Stimulated activated CD4-positive, alpha-beta T cell treated with anti-CD3 and anti-CD28 coated beads, Interleukin-12 subunit alpha, Interleukin-12 subunit beta, amount 100 ng/mL, for 24 hours (primary cell): ENCODE measurements at regions not wholly inside any gene's neighbourhood (a gene's known extent, or its start where the extent isn't known, plus 50 kb on each side); places are given as distances from the start of the nearest gene placed in this dataset.

Experiments
- DNase-seq, 2 experiments: peaks; one replicate each; pipeline ENCODE4 v3.0.0-alpha.2; 2020; ENCODE audit warnings: low read depth in 2 of 2

DNA sequence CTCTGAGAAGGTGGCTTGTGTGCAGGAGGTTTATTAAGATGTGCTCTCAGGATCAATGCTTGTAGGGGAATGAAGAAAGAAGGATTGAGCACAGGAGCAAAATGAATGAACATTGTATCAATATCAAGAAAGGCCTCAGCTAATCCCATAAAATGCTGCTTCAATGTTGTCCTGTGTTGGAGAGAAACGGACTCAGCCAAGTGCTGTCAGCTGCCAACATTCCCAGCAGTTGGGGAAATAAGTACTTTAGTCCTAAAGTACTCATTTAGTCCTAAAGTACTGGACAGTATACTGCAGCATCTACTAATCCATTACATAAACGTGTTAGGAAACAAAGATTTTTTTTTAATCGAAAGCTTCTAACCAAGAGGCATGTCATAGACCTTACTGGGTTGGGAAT is 255.9 kb downstream of the SEC23A start:
- no peak for DNase-seq

DNA sequence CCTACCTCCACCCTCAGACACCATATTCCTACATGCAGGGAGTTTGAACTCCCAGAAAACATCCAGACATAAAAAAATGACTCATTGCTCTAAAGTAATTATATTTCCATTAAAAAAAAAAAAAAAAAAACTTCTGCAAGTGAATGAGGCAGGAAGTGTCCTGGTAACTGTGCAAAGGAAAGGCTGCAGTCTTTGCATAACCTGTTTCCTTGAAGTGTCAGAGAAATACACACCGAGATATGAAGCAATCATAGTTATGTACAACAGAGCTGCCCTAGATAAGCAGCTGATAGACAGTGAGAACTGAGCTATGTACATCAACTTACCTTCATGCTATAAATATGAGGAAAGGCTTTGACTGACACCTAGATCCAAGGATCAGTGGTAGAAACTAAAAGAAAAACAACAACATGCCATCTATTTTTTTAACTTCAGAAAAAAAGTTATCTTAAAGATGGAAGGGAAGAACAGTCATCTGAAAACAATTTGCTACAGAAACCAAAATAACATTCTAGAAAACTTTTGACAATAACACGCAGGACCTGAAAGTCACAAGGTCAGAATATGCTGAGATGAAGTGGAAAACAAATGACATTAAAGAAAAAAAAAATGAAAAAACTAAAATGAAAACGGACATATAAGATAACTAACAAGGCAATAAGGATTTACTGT is 263.2 kb downstream of the SEC23A start:
- no peak for DNase-seq

DNA sequence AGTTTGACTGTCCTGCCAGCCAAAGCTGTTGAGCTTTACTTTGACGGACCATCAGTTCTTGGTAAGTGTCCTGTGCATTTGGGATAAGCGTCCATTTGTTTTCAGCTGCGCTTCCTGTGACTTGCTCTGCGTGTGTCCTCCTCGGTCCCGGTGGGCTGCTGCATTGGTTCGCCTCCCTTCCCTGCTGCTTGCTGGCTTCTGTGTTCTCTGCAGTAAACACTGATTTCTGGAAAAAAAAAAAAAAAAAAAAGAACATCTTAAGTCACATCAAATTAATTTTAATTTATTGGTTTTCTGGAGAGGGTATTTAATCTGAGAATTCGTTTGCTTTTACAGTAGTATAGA is 264.1 kb downstream of the SEC23A start:
- no peak for DNase-seq

DNA sequence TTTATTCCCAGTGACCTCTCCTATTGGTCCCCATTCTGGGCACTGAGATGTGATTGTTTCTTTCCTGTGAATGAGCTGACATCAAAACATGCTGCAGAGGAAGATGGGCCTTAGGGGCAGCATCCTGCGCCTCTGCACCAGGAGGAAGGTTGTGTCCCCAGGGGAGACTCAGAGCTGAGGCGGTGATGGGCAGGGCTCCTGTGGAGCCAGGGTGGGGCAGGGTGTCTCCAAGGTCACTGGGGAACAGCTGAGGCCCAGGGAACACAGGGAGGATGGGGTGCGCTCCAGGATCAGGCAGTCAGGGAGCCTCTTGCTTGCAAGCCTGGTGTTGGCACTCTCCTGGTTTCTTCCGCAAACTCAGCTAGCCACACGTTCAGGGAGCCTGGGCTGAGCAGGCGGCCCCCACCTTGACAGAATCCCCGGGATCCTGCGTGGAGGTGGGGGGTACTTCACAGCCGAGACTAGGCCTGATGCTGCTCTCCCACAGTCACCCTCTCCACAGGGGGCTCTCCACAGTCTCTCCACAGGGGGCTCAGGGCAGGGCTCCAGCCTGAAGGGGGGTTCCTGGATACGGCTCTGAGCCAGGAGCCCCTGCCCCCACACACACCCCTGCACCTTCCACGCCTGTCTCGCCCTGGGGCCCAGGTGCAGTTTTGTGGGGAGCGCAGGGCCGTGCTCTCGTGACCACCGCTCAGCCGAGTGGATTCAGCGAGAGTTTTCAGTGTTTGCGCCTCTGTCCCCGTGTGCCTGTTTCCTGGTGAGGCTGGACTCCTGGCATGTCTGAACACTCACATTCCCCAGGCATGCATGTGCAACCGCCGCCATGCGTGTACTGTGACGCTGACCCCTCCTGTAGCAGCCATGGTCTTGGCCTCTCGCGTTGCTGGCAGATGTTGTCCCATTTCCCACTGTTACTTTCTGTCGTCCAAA is 264.7 kb downstream of the SEC23A start:
- no peak for DNase-seq

DNA sequence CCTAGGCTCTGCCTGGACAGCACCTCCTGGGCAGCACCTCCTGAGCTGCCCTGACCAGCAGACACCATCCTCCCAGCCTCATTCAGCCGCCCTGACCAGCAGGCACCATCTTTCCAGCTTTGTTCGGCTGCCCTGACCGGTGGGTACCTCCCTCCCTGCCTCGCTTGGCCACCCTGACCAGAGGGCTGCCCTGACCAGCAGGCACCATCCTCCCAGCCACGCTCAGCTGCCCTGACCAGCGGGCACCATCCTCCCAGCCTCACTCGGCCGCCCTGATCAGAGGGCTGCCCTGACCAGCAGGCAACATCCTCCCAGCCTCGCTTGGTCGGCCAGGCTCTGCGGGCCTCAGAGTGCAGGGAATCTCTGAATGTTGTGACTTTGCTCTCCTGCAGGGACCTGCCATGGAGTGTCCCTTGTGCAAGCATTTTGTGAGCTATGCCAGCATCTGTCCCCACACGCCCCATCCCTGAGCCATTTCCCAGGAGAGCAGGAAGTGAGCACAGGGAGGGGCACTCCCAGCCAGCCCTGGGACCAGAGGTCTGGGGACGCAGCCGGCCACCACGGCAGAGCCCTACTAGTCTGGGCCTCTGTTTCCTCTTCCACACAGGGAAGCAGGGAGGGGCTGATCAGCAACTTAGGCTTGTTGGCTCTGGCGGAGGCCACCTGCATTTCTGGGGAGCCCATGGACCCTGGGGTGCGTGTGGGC is 265.5 kb downstream of the SEC23A start:
- DNase-seq = no peak

DNA sequence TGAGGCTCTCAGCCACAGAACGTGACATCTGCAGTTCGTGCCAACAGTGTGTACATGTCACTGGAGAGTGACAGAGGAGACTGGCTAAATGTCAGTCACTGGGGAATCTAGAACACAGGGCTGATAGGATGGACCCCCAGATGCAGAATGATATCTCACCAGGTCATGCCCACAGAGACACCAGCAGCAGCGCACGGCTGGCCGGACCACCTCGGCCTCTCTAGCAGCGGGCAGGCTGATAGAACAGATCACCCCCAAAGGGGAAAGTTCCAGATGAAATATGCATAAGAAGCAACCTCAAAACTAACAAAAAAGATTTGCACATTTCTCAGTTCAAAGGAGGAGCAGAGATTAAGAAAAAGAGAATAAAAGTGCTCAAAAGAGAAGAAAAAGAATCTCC is 266.5 kb downstream of the SEC23A start:
- DNase-seq = no peak

DNA sequence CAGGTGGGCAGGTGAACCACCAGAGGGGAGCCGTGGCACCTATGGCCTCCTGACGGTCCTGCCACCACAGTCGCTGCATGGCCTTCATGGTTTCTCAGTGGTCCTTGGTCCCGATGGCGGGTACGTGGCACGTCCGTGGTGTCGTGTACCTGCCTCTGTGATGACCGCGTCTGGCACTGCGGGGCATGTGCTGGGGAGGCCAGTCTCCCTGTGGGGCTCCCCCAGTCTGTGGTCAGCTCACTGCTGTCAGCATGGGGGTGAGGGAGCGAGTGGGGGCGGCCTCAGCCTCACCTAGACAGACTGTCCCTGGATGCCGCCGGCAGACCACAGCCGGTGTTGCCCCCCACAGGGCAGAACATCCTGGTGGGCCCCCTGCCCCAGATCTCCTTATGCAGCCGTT is 267.2 kb downstream of the SEC23A start:
- DNase-seq = no peak

DNA sequence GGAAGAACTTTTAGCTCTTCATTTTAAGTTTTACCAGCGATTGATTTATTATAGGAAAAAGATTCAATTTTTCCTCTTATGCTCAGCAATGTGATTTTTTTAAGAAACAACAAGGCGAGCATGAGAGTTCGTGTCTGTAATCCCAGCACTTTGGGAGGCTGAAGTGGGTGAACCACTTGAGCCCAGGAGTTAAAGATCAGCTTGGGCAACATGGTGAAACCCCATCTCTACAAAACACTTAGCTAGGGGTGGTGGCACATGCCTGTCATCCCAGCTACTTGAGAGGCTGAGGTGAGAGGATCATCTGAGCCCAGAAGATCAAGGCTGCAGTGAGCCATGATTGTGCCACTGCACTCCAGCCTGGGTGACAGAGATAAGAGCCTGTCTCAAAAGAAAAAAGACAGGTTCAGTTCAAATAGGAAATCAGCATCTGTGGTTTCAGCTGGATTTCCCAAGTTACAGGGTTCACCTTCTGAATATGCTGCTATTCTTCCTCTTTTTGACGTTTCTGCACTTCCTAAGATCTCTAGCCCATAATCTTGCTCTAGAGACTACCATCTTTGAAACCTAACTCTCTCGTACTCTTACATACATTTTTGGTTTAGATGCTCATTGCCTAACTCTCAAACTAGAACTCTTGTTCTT is 274.7 kb downstream of the SEC23A start:
- DNase-seq = no peak

DNA sequence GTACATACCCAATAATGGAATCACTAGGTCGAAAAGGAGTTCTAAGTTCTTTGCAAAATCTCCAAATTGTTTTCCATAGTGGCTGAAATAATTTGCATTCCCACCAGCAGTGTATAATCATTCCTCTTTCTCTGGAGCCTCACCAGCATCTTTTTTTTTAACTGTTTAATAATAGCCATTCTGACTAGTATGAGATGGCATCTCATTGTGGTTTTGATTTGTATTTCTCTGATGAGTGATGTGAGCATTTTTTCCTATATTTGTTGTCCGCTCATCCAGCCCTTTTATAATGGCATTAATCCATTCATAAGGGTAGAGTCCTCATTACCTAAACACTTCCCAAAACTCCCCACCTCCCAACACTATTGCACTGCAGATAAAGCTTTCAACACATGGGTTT is 278.3 kb downstream of the SEC23A start:
- DNase-seq = no peak

DNA sequence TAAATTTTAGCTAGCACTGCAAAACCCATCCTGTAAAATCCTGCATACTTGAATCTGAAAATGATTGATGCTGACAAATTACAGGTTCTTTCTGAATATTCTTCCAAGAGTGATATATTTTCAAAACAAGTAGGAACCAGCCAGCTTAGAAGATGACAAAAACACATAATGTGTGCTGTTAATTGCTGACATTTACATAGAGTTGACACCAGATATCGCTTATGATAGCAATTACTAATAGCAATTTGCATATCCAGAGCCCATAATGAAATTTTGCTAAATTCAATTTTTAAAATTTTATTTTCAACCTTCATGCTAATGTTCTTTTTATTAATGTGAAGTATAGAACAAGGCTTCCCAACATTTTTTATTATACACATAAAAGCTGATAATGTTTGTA is 284.5 kb downstream of the SEC23A start:
- DNase-seq = no peak

DNA sequence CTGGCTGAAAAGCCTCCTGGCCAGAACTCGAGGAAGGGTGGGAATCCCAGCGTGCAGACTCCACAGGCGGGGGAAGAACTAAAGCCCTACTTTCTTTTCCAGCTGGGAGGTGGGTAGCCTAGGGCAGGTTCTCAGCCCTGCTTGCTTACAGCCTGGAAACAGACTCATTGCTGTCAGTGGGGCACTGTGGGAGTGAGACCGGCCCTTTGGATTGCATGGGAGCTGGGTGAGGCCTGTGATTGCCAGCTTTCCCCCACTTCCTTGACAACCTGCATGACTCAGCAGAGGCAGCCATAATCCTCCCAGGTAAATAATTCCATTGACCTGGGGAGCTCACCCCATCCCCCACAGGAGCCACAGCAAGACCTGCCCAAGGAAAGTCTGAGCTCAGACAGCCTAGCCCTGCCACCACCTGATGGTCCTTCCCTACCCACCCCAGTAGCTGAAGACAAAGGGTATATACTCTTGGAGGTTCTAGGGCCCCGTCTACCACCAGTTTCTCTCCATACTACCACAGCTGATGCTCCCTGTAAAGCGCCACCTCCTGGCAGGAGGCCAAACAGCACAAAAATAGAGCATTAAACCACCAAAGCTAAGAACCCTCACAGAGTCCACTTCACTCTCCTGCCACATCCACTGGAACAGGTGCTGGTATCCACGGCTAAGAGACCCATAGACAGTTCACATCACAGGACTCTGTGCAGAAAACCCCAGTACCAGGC is 294.1 kb downstream of the SEC23A start:
- no peak for DNase-seq

DNA sequence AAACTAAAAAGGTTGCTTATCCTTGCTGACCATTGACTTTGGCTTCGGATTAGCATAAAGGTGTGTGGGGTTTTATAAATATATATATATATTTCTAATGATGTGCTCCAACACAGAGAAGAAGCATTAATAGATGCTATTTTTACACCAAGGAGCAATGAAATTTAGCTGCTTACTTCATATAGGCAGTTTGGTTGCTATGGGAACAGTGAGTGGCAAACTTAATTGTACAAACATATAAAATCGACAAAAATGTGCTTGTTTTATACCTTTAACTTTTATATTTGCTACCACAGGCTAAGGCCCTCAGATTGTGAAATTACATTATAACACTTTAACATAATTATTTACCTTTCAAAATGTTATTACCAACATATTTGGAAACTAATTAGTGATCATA is 303.4 kb downstream of the SEC23A start:
- no peak for DNase-seq

DNA sequence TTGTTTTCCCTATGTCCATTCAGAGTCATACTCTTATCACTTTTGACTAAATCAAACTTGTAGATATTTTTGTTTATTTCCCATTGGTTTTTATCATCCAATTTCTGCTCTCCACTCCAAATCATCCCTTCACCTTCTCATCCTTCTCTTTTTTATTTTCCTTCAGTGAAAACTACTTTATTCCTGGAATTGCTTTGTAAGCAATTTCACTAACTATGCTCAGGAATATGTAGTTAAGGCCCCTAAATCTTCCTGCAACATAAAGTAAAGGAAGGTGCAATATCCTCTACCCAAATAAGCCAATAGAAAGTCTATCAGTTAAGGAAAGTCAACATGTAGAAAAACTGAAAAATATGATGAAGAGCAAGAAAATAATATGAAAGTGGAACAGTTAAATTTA is 308.4 kb downstream of the SEC23A start:
- no peak for DNase-seq

DNA sequence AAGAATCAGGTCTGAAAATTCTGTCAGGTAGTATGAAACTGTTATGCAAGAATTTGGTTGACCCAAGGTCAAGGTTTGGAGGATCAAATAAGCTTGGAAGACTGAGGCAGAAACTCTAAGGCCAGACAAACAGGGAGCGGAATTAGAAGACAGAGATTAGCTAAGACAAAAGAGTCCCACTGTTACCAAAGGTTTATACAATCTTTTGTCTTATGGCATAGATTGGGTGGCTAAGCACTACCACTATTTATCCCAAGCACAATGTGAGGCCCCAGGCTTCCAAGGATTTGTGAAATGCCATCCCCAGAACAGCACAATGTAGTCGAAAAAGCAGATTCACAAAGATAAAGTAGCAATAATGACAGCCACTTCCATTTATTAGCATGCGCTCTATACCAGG is 311.2 kb downstream of the SEC23A start:
- no peak for DNase-seq

DNA sequence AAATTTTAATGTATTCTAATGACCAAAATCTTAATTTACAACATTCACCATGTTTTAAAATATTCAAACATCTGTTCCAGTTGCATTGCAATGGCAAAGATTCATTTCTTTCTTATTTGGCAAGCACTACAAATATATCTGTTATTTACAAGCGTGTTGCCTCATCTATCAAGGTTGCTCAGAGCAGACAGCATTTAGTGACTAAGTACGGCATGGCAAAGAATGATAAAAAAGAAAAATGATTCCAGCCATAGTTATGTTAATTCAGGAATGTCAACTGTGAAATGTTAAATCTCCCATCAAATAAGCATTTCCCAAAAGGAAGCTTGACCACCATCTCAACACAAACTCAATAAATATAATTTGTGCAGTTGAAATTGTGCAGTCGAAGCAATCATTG is 312.1 kb downstream of the SEC23A start:
- no peak for DNase-seq

DNA sequence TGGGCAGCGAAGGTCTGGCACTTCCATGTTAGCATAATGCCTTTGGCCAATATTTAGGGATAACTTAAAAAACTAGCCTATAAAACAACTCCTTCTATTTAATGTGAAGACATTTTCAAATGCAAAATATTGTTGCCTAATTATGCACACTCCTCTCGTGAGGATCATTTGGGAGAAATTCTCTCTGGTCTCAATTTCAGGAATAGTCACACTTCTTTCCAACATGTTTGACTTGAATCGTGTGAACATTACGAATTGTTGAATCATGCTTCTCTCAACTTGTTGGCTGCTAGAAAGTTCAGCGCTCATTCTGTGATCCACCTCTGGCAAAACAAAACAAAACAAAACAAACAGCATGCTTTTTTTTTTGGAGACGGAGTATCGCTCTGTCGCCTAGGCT is 313.2 kb downstream of the SEC23A start:
- DNase-seq = no peak

DNA sequence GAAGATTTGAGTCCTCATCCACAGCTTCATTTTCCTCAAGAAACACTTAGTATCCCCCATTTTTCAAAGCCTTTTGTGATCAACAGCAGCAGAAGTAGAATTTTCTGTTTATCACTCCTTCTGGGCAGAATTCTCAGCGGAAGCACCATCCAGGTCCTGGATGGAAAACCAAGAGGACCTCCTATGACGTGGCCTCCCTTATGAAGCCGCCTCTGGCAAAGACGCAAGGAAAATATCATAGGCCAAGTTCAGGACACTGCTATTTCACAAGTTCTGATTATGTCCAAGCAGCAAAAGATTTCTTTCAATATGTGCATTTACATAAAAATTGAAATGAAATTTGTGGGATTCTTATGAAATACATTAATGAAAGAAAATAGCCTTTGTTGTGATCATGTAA is 315.0 kb downstream of the SEC23A start:
- DNase-seq = no peak

DNA sequence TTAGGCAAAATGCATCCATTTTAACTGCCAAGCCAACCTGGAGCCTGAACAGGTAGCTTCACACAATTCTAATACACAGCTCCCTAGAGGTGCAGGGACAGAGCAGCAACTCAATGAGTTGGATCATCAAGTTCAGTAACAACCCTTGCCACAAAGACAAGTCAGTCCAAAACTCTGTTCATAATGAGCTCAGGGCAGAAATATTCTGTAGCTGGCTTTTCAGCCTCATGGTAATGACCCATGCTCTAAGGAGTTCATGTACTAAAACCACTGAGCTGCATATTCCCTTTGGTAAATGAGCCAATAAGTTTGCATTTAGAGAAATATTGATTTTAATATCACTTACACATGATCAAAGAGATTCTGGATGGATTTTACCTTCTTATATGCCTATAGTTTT is 316.1 kb downstream of the SEC23A start:
- DNase-seq = no peak

DNA sequence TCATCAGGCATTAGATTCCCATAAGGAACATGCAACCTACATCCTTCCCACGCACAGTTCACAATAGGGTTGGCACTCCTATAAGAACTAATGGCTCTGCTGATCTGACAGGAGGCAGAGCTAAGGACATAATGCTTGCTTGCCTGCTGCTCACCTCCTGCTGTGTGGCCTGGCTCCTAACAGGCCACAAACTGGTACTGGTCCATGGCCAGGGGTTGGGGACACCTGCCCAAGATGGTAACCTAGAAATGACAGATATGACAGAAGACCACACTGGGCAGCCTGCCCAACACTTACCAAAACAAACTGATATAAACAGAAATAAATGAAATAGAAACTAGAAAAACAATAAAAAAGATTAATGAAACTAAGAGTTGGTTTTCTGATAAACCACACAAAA is 325.6 kb downstream of the SEC23A start:
- no peak for DNase-seq

DNA sequence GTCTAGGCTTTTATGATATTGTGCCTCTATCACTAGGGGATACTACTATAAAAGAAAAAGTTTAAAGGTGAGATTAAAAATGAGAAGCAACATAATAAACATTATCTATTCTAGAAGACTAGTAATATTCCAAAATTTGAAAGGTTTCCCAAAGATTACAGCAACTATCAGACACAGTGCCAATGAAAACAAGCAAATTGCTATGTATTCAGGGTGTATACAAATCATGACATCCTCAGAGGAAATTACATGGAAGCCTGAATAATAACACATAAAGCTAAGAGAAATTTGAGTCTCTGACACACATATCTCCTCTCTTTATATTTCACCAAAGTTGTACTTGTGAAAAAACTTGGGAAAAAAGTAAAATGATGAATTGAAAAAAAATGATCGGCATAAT is 327.0 kb downstream of the SEC23A start:
- DNase-seq = no peak

DNA sequence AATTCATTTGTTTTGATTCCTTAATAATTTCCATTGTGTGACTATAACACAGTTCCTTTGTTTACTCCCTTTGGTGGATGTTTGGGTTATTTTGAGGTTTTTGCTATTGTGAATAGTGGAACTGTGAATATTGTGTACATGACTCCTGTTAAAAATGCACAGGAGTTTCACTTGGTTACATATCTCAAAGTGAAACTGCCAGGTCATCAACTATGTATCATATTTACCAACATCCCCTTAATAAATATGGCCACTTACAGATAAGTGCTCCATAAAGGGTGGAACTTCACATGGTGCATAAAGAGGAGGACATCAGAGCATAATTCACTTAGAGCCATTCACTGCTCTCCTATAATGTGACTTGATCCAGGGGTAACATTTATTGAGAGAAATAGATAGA is 328.9 kb downstream of the SEC23A start:
- DNase-seq = no peak

DNA sequence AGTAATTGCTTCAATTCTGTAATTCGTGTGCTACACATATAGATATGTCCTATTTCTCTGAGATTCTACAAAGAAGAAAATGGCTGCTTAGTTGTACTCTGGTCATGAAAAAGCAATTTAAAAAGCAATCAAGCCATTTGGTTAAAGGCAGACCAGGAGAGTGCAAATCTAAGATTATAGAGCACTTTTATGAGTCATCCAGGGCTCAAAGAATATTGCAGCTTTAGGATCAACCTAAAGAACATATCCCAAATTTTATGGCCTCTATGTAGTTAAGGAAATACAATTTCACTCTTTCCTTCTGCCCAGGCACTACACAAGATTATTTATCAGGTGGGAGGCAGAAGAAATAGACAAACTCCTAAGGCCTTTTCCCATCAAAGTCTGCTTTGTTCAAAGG is 332.8 kb downstream of the SEC23A start:
- no peak for DNase-seq
